ENCODE measurements at regions not wholly inside any gene's neighbourhood (a gene's known extent, or its start where the extent isn't known, plus 50 kb on each side); places are given as distances from the start of the nearest gene placed in this dataset.

DNA sequence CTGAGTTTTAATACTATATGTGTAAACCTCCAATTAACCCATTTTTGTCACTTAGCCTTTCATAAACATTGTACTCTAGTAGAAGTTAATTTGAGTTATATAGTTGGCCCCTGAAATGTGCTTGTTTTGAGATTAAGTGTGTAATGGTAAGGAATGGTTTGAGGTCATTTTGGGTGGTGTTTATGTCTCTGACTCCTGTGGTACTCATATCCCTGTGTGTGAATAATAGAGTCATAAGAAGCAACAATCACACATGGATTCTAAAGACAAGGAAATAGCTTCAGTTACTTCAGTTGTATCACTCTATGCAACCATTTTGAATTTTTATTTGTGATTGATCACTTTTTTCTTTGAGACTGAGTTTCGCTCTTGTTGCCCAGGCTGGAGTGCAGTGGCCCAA is 408.5 kb downstream of the MFSD1 start:
- Histone ChIP-seq H3K9me3 (ENCODE audit: low read length) (no peaks in the 10 kb centered on the region), H3K4me3 (ENCODE audit: low read length) (no peak overlapping the region), H3K4me1 (ENCODE audit: insufficient read depth, low read length) (no peaks in the 10 kb centered on the region), H2AFZ (ENCODE audit: low read depth, low read length) (no peak overlapping the region), H3K36me3 (ENCODE audit: insufficient read depth, low read length) (no peaks in the 10 kb centered on the region), H3K27me3 (ENCODE audit: insufficient read depth, low read length) (no peaks in the 10 kb centered on the region)

DNA sequence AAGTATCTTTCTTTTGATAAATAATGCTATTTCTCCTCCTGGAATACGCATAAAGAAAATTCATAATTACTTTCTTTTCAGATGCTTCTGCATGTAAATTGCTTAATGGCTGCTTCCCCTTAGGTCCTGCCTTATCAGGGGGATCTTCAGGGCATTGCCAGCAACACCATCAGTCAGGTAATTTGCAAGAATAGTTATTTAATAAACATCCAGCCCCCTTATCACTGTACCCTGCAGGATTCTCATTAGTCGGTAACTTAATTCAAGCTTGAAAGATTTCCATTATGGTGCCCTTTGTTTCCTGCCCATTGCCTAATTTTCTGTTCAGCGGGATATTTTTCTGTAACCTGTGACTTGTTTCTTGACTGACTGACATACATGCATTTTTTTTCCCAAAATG is 414.5 kb downstream of the MFSD1 start:
- H3K4me1 ChIP-seq (ENCODE audit: insufficient read depth, low read length), result no peaks in the 10 kb centered on the region
- no peaks in the 10 kb centered on the region for H3K27me3 ChIP-seq (ENCODE audit: insufficient read depth, low read length)
- no peak overlapping the region for H3K4me3 ChIP-seq (ENCODE audit: low read length)
- no peaks in the 10 kb centered on the region for H3K9me3 ChIP-seq (ENCODE audit: low read length)
- H3K36me3 ChIP-seq (ENCODE audit: insufficient read depth, low read length), result no peaks in the 10 kb centered on the region
- H2AFZ ChIP-seq (ENCODE audit: low read depth, low read length), result no peak overlapping the region

DNA sequence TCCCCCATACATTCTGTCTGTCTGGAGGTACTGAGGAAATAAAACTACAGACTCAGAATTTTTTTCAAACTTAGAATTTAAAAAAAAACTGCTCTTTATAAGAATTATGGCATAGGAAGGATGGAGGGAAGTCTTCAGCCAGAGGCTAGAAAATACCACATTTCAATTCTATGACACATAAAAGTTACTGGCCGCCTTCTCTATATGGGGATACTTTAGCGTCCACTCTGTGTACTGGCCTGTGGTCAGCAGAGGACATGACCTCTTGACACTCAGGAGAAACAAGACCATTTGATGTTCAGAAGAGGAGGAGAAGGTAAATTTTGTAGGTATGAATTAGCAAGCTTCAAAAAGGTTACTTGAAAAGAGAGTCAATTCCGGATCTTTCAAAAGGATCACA is 417.4 kb downstream of the MFSD1 start:
- no peaks in the 10 kb centered on the region for H3K4me1 ChIP-seq (ENCODE audit: insufficient read depth, low read length)
- H3K4me3 ChIP-seq (ENCODE audit: low read length), result no peak overlapping the region
- H3K27me3 ChIP-seq (ENCODE audit: insufficient read depth, low read length), result no peaks in the 10 kb centered on the region
- no peaks in the 10 kb centered on the region for H3K36me3 ChIP-seq (ENCODE audit: insufficient read depth, low read length)
- H2AFZ ChIP-seq (ENCODE audit: low read depth, low read length), result no peak overlapping the region
- H3K9me3 ChIP-seq (ENCODE audit: low read length), result no peaks in the 10 kb centered on the region

DNA sequence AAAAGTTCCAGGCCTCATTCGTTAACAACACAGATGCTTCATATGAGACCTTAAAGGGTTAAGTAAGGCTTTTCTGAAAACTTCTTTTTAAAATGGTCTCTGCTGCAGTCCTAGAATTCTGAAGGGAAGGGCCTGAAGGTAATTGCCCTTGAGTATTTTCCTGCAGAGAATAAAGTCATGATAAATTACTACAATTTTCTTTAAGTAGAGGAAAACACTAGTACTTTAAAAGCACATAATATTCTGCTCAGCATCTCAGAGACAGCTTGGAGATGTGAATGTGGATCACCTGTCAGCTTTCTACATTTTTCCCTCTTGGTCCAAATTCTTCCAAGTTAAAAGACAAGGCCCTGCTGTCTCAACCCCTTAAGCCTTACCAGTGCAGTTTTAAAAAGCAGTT is 419.5 kb downstream of the MFSD1 start:
- Histone ChIP-seq H2AFZ (ENCODE audit: low read depth, low read length) (no peak overlapping the region), H3K9me3 (ENCODE audit: low read length) (no peaks in the 10 kb centered on the region), H3K27me3 (ENCODE audit: insufficient read depth, low read length) (no peaks in the 10 kb centered on the region), H3K4me1 (ENCODE audit: insufficient read depth, low read length) (no peaks in the 10 kb centered on the region), H3K36me3 (ENCODE audit: insufficient read depth, low read length) (no peaks in the 10 kb centered on the region), H3K4me3 (ENCODE audit: low read length) (no peak overlapping the region)

DNA sequence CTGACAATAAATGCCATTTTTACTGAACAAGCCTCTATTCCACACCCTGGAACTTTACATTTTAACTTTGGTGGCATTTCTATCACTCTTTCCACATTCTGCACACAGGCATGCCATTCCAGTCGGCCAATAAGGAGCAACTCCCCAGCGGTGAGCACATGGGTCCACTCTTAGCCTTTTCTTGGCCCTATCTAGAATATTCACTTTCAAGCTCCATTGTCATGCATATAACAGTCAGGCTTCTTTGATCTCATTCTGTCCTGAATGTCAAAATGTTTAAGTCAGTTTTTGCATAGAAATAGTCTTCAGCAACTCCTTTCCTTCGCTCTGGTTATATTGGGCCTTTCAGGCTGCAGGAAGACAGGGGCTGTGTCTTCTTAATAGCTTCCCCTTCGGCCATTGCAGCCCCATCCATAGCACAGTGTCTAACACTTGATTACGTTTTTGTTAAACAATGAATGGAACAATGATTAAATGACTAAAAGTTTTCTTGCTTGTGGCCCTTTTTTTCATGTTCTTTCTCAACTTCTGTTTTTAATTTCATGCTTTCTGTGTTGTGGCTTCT is 427.3 kb downstream of the MFSD1 start:
- H2AFZ ChIP-seq (ENCODE audit: low read depth, low read length), result no peak overlapping the region
- no peaks in the 10 kb centered on the region for H3K4me1 ChIP-seq (ENCODE audit: insufficient read depth, low read length)
- no peaks in the 10 kb centered on the region for H3K9me3 ChIP-seq (ENCODE audit: low read length)
- no peaks in the 10 kb centered on the region for H3K27me3 ChIP-seq (ENCODE audit: insufficient read depth, low read length)
- no peak overlapping the region for H3K4me3 ChIP-seq (ENCODE audit: low read length)
- no peaks in the 10 kb centered on the region for H3K36me3 ChIP-seq (ENCODE audit: insufficient read depth, low read length)

DNA sequence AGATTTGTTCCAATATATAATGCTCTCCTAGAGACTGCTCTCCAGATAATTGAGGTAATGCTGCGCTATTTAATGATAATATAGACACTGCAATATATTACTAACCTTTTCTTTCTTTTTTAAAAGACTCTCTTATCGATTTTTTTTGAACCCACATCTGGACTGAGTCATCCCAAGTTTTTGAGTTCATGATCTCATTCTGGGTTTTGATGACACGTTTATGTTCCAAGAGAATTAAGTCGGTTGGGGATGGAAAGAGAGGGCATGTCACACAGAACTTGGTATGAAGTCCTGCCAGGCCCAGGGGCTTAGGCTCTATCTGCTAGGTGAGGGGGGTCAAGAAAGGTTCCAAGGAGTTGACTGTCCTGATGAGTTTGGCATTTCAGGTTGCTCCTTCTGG is 431.1 kb downstream of the MFSD1 start:
- no peak overlapping the region for H2AFZ ChIP-seq (ENCODE audit: low read depth, low read length)
- H3K27me3 ChIP-seq (ENCODE audit: insufficient read depth, low read length), result no peaks in the 10 kb centered on the region
- H3K4me3 ChIP-seq (ENCODE audit: low read length), result no peak overlapping the region
- peaks cover 2% of the 10 kb centered on the region for H3K4me1 ChIP-seq (ENCODE audit: insufficient read depth, low read length)
- H3K36me3 ChIP-seq (ENCODE audit: insufficient read depth, low read length), result no peaks in the 10 kb centered on the region
- no peaks in the 10 kb centered on the region for H3K9me3 ChIP-seq (ENCODE audit: low read length)

DNA sequence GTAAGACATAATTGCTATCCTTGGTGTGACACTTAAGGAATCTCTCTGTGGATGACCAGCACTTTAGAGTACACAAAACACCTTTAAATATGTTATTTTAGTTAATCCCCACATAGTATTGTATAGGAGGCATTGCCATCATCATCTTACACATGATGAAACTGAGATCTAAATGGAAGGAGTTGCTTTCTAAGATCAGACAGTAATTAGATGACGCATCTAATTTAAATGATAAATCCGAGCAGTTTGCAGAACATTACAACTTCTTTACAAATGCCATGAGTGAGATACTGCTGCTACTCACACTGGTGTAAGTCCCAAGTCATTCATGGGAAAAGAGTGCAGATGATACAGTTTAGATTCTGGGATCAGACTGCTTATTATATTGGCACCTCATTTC is 431.9 kb downstream of the MFSD1 start:
- Histone ChIP-seq H3K4me1 (ENCODE audit: insufficient read depth, low read length) (peaks cover 2% of the 10 kb centered on the region), H3K9me3 (ENCODE audit: low read length) (no peaks in the 10 kb centered on the region), H3K27me3 (ENCODE audit: insufficient read depth, low read length) (no peaks in the 10 kb centered on the region), H3K36me3 (ENCODE audit: insufficient read depth, low read length) (no peaks in the 10 kb centered on the region), H3K4me3 (ENCODE audit: low read length) (no peak overlapping the region), H2AFZ (ENCODE audit: low read depth, low read length) (no peak overlapping the region)

DNA sequence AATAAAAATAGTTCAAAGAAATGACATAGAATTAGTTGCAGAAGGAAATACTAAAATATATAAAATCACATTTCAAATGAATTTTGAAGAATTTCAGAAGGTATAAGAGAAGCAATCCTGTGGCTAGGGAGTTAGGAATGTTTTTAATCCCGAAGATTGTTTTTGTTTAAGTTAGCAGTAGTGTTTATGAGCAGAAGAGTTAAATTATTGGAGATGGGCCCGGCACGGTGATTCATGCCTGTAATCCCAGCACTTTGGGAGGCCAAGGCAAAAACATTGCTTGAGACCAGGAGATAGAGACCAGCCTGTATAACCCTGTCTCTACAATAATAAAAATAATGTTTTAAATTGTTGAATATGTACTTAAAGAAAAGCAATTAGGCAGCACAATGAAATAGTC is 432.5 kb downstream of the MFSD1 start:
- Histone ChIP-seq H3K36me3 (ENCODE audit: insufficient read depth, low read length) (no peaks in the 10 kb centered on the region), H2AFZ (ENCODE audit: low read depth, low read length) (no peak overlapping the region), H3K4me1 (ENCODE audit: insufficient read depth, low read length) (peaks cover 2% of the 10 kb centered on the region), H3K4me3 (ENCODE audit: low read length) (no peak overlapping the region), H3K27me3 (ENCODE audit: insufficient read depth, low read length) (no peaks in the 10 kb centered on the region), H3K9me3 (ENCODE audit: low read length) (no peaks in the 10 kb centered on the region)

DNA sequence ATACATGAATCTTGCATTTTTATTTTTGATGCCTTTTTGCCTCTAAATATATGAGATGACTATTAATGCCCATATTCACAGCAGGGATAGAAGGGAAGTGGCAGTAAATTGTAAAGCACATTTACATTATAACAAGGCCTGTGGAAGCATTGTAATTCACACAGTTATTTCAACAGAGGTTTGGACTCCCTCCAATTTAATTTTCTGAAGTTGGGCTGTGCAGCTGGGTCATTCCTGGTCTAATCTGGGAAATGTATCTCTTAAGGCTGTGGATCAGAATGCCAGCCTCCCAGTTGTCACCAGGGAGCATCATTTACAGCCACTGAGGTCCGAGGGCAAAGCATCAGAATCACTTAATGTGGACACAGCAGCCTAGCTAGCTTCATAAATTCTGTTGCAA is 434.5 kb downstream of the MFSD1 start:
- Histone ChIP-seq H3K9me3 (ENCODE audit: low read length) (no peaks in the 10 kb centered on the region), H3K4me3 (ENCODE audit: low read length) (no peak overlapping the region)

DNA sequence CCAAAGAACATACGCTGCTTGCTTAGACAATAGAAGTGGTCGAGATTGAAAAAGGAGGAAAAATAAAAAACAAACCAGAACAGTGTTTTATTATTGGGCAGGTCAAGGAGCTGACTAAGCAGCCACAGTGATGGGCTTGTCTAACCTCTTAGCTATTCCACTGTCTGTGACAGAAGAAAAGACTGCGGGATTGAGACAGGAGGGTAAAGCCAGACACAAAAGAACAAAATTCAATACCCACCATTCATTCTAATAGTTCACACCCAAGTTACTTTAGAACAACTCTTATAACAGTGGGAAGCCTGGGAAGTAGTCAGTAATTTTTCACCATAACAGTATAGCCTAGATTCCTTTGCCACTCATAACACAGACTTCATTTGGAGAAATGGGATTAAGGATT is 435.4 kb downstream of the MFSD1 start:
- Histone ChIP-seq H3K36me3 (ENCODE audit: insufficient read depth, low read length) (no peaks in the 10 kb centered on the region), H3K4me1 (ENCODE audit: insufficient read depth, low read length) (peaks cover 2% of the 10 kb centered on the region), H3K27me3 (ENCODE audit: insufficient read depth, low read length) (no peaks in the 10 kb centered on the region), H3K4me3 (ENCODE audit: low read length) (no peak overlapping the region), H3K9me3 (ENCODE audit: low read length) (no peaks in the 10 kb centered on the region), H2AFZ (ENCODE audit: low read depth, low read length) (no peak overlapping the region)

More for the DNA sequence above, 434.5 kb downstream of the MFSD1 start:
- Histone ChIP-seq H3K36me3 (ENCODE audit: insufficient read depth, low read length) (no peaks in the 10 kb centered on the region), H2AFZ (ENCODE audit: low read depth, low read length) (no peak overlapping the region), H3K27me3 (ENCODE audit: insufficient read depth, low read length) (no peaks in the 10 kb centered on the region), H3K4me1 (ENCODE audit: insufficient read depth, low read length) (peaks cover 2% of the 10 kb centered on the region)

DNA sequence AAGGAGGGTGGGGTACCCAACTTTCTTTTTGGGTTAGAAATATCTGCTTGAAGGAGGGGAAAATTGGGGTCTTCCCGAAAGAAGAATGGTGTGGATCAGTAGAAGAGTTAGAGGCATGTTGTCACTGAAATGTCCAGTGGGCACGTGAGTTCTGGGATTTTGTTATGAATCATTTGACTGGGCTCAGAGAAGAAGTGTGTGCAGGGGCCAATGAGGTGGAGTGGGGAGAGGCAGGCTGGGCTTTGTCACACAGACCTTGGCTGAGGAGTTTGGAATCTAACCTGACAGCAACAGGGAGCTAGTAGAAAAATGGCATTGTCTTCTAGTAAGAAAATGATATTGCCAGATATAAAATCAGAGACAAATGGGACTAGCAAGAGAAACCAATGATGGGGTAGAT is 436.8 kb downstream of the MFSD1 start:
- H2AFZ ChIP-seq (ENCODE audit: low read depth, low read length), result no peak overlapping the region
- H3K27me3 ChIP-seq (ENCODE audit: insufficient read depth, low read length), result no peaks in the 10 kb centered on the region
- H3K9me3 ChIP-seq (ENCODE audit: low read length), result no peaks in the 10 kb centered on the region
- no peaks in the 10 kb centered on the region for H3K36me3 ChIP-seq (ENCODE audit: insufficient read depth, low read length)
- H3K4me3 ChIP-seq (ENCODE audit: low read length), result no peak overlapping the region
- peaks cover 2% of the 10 kb centered on the region for H3K4me1 ChIP-seq (ENCODE audit: insufficient read depth, low read length)

DNA sequence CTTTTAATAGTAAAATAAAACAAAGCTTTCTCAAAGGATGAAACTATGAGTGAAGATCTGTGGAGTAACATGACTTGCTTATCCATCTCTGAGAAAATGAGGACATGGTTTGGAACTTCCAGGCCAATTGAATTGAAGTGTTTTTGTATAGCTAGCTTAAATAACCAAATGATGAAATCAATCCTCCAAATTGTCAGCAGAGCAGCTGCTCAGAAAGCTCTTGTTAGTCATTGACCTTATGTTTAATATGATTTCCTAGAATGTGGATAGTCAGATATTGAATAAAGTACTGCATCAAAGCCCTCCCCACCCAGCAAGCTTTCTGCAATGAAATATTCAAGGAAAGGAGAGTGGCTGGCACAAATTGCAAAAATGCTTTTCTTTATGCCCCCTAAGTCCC is 437.2 kb downstream of the MFSD1 start:
- peaks cover 2% of the 10 kb centered on the region for H3K4me1 ChIP-seq (ENCODE audit: insufficient read depth, low read length)
- no peaks in the 10 kb centered on the region for H3K27me3 ChIP-seq (ENCODE audit: insufficient read depth, low read length)

DNA sequence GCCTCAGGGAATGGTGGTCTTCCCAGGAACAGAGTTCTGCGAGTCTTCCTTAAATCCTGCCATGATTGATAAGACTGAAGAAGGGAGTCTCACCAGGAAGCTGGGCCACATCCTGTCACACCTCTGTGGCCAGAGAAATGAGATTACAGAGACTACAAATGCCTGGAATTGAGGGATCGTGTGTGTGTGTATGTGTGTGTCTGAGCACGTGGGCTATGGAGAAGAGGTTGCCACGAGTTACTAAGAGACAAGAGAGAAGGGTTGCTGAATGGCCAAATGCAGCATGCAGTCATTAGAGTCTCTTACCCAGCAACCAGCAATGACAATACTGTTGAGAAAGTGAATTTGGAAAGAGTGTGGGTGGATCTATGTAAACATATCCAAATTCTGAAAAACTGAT is 443.1 kb downstream of the MFSD1 start:
- Histone ChIP-seq H2AFZ (ENCODE audit: low read depth, low read length) (no peak overlapping the region), H3K27me3 (ENCODE audit: insufficient read depth, low read length) (no peaks in the 10 kb centered on the region), H3K4me1 (ENCODE audit: insufficient read depth, low read length) (no peaks in the 10 kb centered on the region), H3K9me3 (ENCODE audit: low read length) (no peaks in the 10 kb centered on the region), H3K4me3 (ENCODE audit: low read length) (no peak overlapping the region), H3K36me3 (ENCODE audit: insufficient read depth, low read length) (no peaks in the 10 kb centered on the region)

More for the DNA sequence above, 437.2 kb downstream of the MFSD1 start:
- H3K36me3 ChIP-seq (ENCODE audit: insufficient read depth, low read length), result no peaks in the 10 kb centered on the region
- no peak overlapping the region for H2AFZ ChIP-seq (ENCODE audit: low read depth, low read length)
- H3K4me3 ChIP-seq (ENCODE audit: low read length), result no peak overlapping the region
- no peaks in the 10 kb centered on the region for H3K9me3 ChIP-seq (ENCODE audit: low read length)

DNA sequence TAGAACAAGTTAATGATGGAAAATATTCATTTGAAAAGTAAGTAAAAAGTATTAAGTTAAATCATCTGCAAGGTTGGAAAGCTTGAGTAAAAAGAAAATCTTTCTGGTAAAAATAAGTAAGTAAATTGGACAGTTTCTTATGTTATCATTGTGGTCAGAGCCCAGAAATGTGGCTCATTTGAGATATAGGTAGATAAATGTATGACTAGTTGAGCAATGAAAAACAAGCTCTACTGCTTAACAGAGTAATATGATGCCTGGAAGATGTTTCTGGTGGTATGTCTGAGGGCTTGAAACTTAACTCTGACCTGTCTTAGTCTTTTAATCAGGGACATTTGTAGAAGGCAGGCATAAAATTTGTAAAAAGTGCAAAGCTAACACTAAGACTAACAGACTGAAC is 444.0 kb downstream of the MFSD1 start:
- Histone ChIP-seq H2AFZ (ENCODE audit: low read depth, low read length) (no peak overlapping the region), H3K4me1 (ENCODE audit: insufficient read depth, low read length) (no peaks in the 10 kb centered on the region), H3K27me3 (ENCODE audit: insufficient read depth, low read length) (no peaks in the 10 kb centered on the region), H3K9me3 (ENCODE audit: low read length) (no peaks in the 10 kb centered on the region), H3K4me3 (ENCODE audit: low read length) (no peak overlapping the region), H3K36me3 (ENCODE audit: insufficient read depth, low read length) (no peaks in the 10 kb centered on the region)

Data from neuron (in vitro differentiated cells).